ENCODE measurements at regions not wholly inside any gene's neighbourhood (a gene's known extent, or its start where the extent isn't known, plus 50 kb on each side); places are given as distances from the start of the nearest gene placed in this dataset.

DNA sequence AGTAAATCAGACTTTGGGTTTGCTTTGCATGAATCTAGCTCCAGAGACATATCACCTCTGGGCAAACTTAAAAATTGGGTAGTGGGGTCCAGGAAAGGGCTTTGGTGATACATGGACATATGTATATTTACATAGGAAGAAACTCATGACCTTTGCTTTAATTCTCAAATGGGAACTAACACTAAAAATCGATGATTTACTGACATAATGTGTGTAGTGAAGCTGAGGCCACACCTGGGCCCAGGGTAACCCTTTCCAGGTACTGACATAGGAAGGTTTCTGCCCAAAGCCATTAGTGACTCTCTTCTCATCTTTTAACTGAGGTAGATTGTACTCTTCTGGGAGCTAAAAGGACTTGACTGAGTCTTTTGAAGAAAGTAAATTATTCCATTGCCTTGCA lies 411.2 kb upstream of the TBL1XR1 start:
- TF ChIP-seq EZH2 (IDR thresholded peaks at IDR 0.05; ENCODE audit: low read length, unreplicated experiment): no peak
- no peak for TF ChIP-seq EZH2phosphoT487 (IDR thresholded peaks at IDR 0.05; ENCODE audit: borderline replicate concordance, low read length)
- TF ChIP-seq, protein P1, sequence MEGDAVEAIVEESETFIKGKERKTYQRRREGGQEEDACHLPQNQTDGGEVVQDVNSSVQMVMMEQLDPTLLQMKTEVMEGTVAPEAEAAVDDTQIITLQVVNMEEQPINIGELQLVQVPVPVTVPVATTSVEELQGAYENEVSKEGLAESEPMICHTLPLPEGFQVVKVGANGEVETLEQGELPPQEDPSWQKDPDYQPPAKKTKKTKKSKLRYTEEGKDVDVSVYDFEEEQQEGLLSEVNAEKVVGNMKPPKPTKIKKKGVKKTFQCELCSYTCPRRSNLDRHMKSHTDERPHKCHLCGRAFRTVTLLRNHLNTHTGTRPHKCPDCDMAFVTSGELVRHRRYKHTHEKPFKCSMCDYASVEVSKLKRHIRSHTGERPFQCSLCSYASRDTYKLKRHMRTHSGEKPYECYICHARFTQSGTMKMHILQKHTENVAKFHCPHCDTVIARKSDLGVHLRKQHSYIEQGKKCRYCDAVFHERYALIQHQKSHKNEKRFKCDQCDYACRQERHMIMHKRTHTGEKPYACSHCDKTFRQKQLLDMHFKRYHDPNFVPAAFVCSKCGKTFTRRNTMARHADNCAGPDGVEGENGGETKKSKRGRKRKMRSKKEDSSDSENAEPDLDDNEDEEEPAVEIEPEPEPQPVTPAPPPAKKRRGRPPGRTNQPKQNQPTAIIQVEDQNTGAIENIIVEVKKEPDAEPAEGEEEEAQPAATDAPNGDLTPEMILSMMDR (conservative IDR thresholded peaks at IDR 0.05; ENCODE audit: low read depth, low read length): no peak

Measured in PC-3 (cell line).